GM12891 (cell line): ENCODE measurements at regions not wholly inside any gene's neighbourhood (a gene's known extent, or its start where the extent isn't known, plus 50 kb on each side); places are given as distances from the start of the nearest gene placed in this dataset.

Source experiments
- PAX5 ChIP-seq: IDR thresholded peaks from 2 replicates; pipeline ENCODE4 v1.6.1; 2011; ENCODE audit warnings: low read length, moderate library complexity, mild to moderate bottlenecking; ENCODE audit not compliant: insufficient read depth, severe bottlenecking
- POLR2A ChIP-seq: IDR thresholded peaks from 2 replicates; pipeline ENCODE4 v1.6.1; 2011; ENCODE audit warnings: low read depth, low read length, control low read depth
- POLR2AphosphoS5 ChIP-seq: IDR thresholded peaks from 2 replicates; pipeline ENCODE4 v1.6.1; 2011; ENCODE audit warnings: low read depth, low read length, control low read depth
- POU2F2 ChIP-seq: IDR thresholded peaks from 2 replicates; pipeline ENCODE4 v1.6.1; 2011; ENCODE audit warnings: low read depth, mild to moderate bottlenecking, control low read depth, low read length, moderate library complexity
- SPI1 ChIP-seq: IDR thresholded peaks from 2 replicates; pipeline ENCODE4 v1.6.1; 2011; ENCODE audit warnings: low read depth, low read length, control low read depth
- TAF1 ChIP-seq: IDR thresholded peaks from 2 replicates; pipeline ENCODE4 v1.6.1; 2011; ENCODE audit warnings: low read depth, low read length, control low read depth

DNA sequence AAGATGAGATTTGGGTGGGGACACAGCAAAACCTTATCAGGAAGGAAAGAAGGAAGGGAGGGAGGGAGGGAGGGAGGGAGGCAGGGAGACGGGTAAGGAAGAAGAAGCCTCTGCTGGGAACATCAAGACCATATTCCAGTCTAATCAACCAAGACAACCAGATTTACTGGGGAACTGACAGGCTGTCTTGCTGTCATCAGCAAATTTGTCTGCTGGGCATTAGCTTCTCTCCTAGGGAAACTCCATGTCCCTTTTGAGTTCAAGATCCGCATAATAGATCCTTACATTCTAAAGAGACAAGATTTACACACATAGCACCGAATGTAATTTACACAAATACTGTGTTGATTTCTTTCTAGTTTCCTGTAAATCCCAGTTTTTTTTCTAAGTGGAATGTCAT, 1618.9 kb upstream of the ZEB2 start:
- TF ChIP-seq TAF1 (no peak), POLR2A (no peak), POLR2AphosphoS5 (no peak), POU2F2 (no peak), SPI1 (no peak), PAX5 (no peak)
